Kidney (tissue), 13 donors: ENCODE measurements at regions not wholly inside any gene's neighbourhood (a gene's known extent, or its start where the extent isn't known, plus 50 kb on each side); places are given as distances from the start of the nearest gene placed in this dataset.

Experiments used
- DNase-seq, 5 donors: peaks; one replicate each; pipeline ENCODE4 v3.0.0-alpha.2; 2013 to 2020
- FAIRE-seq: peaks from 2 replicates; lab custom pipeline; 2012; peaks lifted over from hg19 to GRCh38; lab: Jason Lieb, UNC
- H3K27ac ChIP-seq, 2 donors: one replicate each; pipeline ENCODE4 v1.7.0; 2013; ENCODE audit warnings: low read depth in 2 of 2, low read length in 2 of 2, inconsistent platforms in 1 of 2
- H3K27me3 ChIP-seq: one replicate; pipeline ENCODE4 v1.7.1; 2013; ENCODE audit warnings: low read length, inconsistent platforms; ENCODE audit not compliant: control insufficient read depth, insufficient read depth
- H3K36me3 ChIP-seq, 3 donors: one replicate each; pipeline versions ENCODE4 v1.7.0 to v1.7.1; 2013; ENCODE audit warnings: low read length in 3 of 3, control low read depth in 1 of 3, inconsistent platforms in 1 of 3; ENCODE audit not compliant: insufficient read depth in 3 of 3, control insufficient read depth in 2 of 3
- H3K4me1 ChIP-seq, 3 donors: one replicate each; pipeline versions ENCODE4 v1.7.0 to v1.7.1; 2013; ENCODE audit warnings: low read length in 3 of 3, inconsistent platforms in 1 of 3, low read depth in 1 of 3; ENCODE audit not compliant: control insufficient read depth in 2 of 3, insufficient read depth in 2 of 3
- H3K4me3 ChIP-seq, 3 donors: one replicate each; pipeline versions ENCODE4 v1.7.0 to v1.8.1; 2013; ENCODE audit warnings: low read length in 3 of 3, control low read depth in 1 of 3, inconsistent platforms in 1 of 3
- H3K9ac ChIP-seq, 3 donors: one replicate each; pipeline versions ENCODE4 v1.7.0 to v1.7.1; 2013; ENCODE audit warnings: low read length in 3 of 3, control low read depth in 1 of 3, inconsistent platforms in 1 of 3
- H3K9me3 ChIP-seq, 3 donors: one replicate each; pipeline versions ENCODE4 v1.7.0 to v1.7.1; 2013; ENCODE audit warnings: low read length in 3 of 3, control low read depth in 1 of 3, inconsistent platforms in 1 of 3; ENCODE audit not compliant: control insufficient read depth in 2 of 3, insufficient read depth in 1 of 3
- intact Hi-C: fragments of 100-400 bp; cut with DNase I; formaldehyde crosslinking; loops from one replicate; pipeline ENCODE4 v1.11.1; 2022
- TF ChIP-seq, protein P1 (sequence below): IDR thresholded peaks from 3 replicates; pipeline ENCODE4 v1.5.1; 2012; ENCODE audit warnings: mild to moderate bottlenecking, moderate library complexity, borderline replicate concordance; ENCODE audit not compliant: insufficient read depth; ENCODE audit errors: extremely low read depth
- donor health status: control.
- donor health status: control.
- donor health status: control.
- donor health status: control.
- donor health status: control.
- donor health status: DM: yes; HTN: yes; CAD: no.
- donor health status: Normal renal cell carcinoma (clear cell type).

DNA sequence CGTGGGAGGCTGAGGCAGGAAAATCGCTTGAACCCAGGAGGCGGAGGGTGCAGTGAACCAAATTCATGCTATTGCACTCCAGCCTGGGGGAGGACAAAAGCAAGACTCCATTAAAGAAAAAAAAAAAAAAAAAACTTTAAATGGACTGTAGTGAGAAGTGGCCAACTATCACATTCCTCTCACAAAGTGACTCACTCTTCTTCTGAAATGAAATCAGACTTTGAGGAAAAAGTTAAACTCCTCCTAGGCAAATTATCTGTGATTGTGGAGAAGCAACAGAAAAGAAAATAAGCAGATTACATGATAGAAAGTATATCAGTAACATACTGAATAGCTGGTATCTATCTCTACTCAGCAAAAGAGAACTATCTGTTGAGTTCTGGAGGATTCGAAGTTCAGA lies 234.3 kb upstream of the PHF14 start:
- H3K27ac ChIP-seq = no peak overlapping the region
- H3K9me3 ChIP-seq = no peaks in the 10 kb centered on the region
- H3K4me1 ChIP-seq = no peaks in the 10 kb centered on the region
- no peak overlapping the region for H3K9ac ChIP-seq
- no peak for FAIRE-seq
- H3K4me3 ChIP-seq = no peak overlapping the region
- no peaks in the 10 kb centered on the region for H3K27me3 ChIP-seq
- no peak for DNase-seq
- TF ChIP-seq, protein P1, sequence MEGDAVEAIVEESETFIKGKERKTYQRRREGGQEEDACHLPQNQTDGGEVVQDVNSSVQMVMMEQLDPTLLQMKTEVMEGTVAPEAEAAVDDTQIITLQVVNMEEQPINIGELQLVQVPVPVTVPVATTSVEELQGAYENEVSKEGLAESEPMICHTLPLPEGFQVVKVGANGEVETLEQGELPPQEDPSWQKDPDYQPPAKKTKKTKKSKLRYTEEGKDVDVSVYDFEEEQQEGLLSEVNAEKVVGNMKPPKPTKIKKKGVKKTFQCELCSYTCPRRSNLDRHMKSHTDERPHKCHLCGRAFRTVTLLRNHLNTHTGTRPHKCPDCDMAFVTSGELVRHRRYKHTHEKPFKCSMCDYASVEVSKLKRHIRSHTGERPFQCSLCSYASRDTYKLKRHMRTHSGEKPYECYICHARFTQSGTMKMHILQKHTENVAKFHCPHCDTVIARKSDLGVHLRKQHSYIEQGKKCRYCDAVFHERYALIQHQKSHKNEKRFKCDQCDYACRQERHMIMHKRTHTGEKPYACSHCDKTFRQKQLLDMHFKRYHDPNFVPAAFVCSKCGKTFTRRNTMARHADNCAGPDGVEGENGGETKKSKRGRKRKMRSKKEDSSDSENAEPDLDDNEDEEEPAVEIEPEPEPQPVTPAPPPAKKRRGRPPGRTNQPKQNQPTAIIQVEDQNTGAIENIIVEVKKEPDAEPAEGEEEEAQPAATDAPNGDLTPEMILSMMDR = no peak
- no peaks in the 10 kb centered on the region for H3K36me3 ChIP-seq
- intact Hi-C loops = no loop called here

DNA sequence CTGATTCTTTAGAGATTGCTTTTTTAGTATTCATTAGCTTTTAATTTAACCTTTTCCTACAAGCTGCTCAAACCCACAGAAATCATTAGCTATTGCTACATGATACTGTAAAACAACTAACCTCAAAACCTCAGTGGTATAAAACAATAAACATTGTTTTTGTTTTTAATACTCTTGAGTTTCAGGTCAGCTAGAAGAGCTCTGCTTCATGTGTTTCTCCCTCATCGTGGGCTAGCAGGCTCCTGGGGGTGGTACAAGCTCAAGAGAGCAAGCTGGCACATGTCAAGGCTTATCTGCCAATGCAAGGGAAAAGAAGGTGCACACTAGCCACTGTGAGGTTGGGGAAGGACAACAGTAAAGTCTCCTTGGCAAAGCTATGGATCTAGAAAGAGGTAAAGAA lies 232.9 kb upstream of the PHF14 start:
- TF ChIP-seq, protein P1 = no peak
- no peaks in the 10 kb centered on the region for H3K27me3 ChIP-seq
- no peak overlapping the region for H3K27ac ChIP-seq
- H3K4me3 ChIP-seq = no peak overlapping the region
- H3K9ac ChIP-seq = no peak overlapping the region
- H3K36me3 ChIP-seq = no peaks in the 10 kb centered on the region
- DNase-seq (no peak), FAIRE-seq (no peak)
- H3K4me1 ChIP-seq = no peaks in the 10 kb centered on the region
- intact Hi-C loops = no loop called here
- H3K9me3 ChIP-seq = no peaks in the 10 kb centered on the region

DNA sequence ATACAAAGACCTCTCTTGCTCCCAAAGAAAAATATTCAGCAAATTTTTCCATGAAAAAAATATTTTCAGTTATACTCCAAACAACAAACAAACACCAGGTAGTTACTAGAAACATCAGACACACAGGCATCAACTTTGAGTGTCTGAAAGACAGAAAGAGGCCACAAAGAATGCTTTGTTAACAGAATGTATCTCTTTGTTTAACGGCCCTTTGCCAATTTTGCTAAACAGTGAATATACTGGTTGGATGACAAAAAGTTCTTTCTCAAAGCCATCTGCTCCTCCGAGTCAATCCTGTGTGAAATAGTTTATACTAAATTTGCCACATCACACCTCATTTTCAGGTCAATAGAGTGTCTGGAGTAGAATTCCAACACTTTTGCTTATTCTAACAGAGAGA lies 216.7 kb upstream of the PHF14 start:
- Histone ChIP-seq H3K4me3 (no peak overlapping the region), H3K9me3 (peaks cover 0 to 9% (median 5%) of the 10 kb centered on the region in 3 donors), H3K4me1 (no peaks in the 10 kb centered on the region), H3K36me3 (no peaks in the 10 kb centered on the region), H3K9ac (no peak overlapping the region), H3K27ac (no peak overlapping the region), H3K27me3 (no peaks in the 10 kb centered on the region)
- DNase-seq (no peak), FAIRE-seq (no peak)
- TF ChIP-seq, protein P1 = no peak
- intact Hi-C loops = no loop called here

DNA sequence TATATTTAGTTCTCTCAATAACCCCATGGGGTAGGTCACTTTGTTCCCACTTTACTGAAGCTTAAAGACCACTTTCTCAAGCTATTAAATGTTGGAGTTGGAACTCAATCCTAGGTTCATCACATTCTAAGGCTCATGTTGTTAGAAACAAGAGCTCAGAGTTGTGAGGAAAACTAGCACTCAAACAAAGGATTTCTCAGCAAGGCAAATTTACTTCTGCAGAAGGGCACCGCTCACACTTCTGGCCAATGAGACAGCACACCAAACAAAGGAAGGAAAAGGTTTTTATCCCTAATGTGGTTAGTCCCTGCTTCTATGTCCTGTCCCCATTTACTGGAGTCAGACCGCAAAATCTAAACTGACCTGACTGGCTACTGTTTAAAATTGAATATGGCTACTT lies 214.6 kb upstream of the PHF14 start:
- no peak for DNase-seq
- H3K9me3 ChIP-seq = peaks cover 0 to 9% (median 5%) of the 10 kb centered on the region in 3 donors
- no peak overlapping the region for H3K27ac ChIP-seq
- H3K4me1 ChIP-seq = no peaks in the 10 kb centered on the region
- H3K4me3 ChIP-seq = no peak overlapping the region
- no peaks in the 10 kb centered on the region for H3K36me3 ChIP-seq
- no peak overlapping the region for H3K9ac ChIP-seq
- intact Hi-C loops = no loop called here
- TF ChIP-seq, protein P1 = no peak
- FAIRE-seq = no peak
- no peaks in the 10 kb centered on the region for H3K27me3 ChIP-seq
